CD4-positive, alpha-beta T cell (primary cell): ENCODE measurements at regions not wholly inside any gene's neighbourhood (a gene's known extent, or its start where the extent isn't known, plus 50 kb on each side); places are given as distances from the start of the nearest gene placed in this dataset.

Source experiments
- ATAC-seq: fragments of 200-7000 bp; cut with Tn5 transposase; one replicate; pipeline ENCODE4 v1.10.0; 2022; ENCODE audit warnings: mild to moderate bottlenecking; ENCODE audit not compliant: poor library complexity
- CTCF ChIA-PET: fragments of 350-600 bp; sonication (Branson Sonifier 250); formaldehyde crosslinking; loops from one replicate; lab custom pipeline; 2021; ENCODE audit warnings: antibody characterized with exemption, inconsistent platforms; lab: Charles Lee
- POLR2A ChIA-PET: fragments of 350-600 bp; sonication (Branson Sonifier 250); formaldehyde crosslinking; loops from one replicate; lab custom pipeline; 2021; ENCODE audit warnings: antibody characterized with exemption, inconsistent platforms; lab: Charles Lee
- DNase-seq, 14 experiments: peaks; one replicate each; pipeline ENCODE4 v3.0.0-alpha.2; 2013 to 2020; ENCODE audit warnings: mixed read lengths in 2 of 14
- H3K27ac ChIP-seq, 2 donors: one replicate each; pipeline versions ENCODE4 v1.5.1 to v1.7.0; 2013; ENCODE audit warnings: low read length in 2 of 2, low read depth in 1 of 2, mild to moderate bottlenecking in 1 of 2
- H3K27me3 ChIP-seq, 2 experiments: 1 replicate in 1 of 2; 2 replicates in 1 of 2; pipeline versions ENCODE4 v1.6.1 to v1.7.0; 2013; ENCODE audit warnings: low read length in 2 of 2, control low read depth in 1 of 2, mild to moderate bottlenecking in 1 of 2, moderate library complexity in 1 of 2; ENCODE audit not compliant: insufficient read depth in 2 of 2, control insufficient read depth in 1 of 2
- H3K36me3 ChIP-seq: one replicate; pipeline ENCODE4 v1.6.1; 2013; ENCODE audit warnings: low read length, control low read depth; ENCODE audit not compliant: insufficient read depth
- H3K4me1 ChIP-seq: one replicate; pipeline ENCODE4 v1.6.1; 2013; ENCODE audit warnings: low read length, control low read depth; ENCODE audit not compliant: insufficient read depth
- H3K4me3 ChIP-seq: one replicate; pipeline ENCODE4 v1.5.1; 2013; ENCODE audit warnings: mild to moderate bottlenecking, low read length, moderate library complexity
- H3K9me3 ChIP-seq, 2 experiments: 1 replicate in 1 of 2; 2 replicates in 1 of 2; pipeline versions ENCODE4 v1.6.1 to v1.7.0; 2013; ENCODE audit warnings: low read length in 2 of 2, mild to moderate bottlenecking in 2 of 2, control low read depth in 1 of 2, moderate library complexity in 1 of 2; ENCODE audit not compliant: control insufficient read depth in 1 of 2, insufficient read depth in 1 of 2
- H3K27ac Mint-ChIP-seq: one replicate; pipeline ENCODE4 v1.8.0; 2020; ENCODE audit warnings: mixed read lengths
- H3K27me3 Mint-ChIP-seq: one replicate; pipeline ENCODE4 v1.8.0; 2021; ENCODE audit warnings: mixed read lengths
- H3K36me3 Mint-ChIP-seq: one replicate; pipeline ENCODE4 v1.8.0; 2021; ENCODE audit warnings: low read depth, mixed read lengths
- H3K4me1 Mint-ChIP-seq: one replicate; pipeline ENCODE4 v1.8.0; 2021; ENCODE audit warnings: low read depth, mixed read lengths
- H3K4me3 Mint-ChIP-seq: one replicate; pipeline ENCODE4 v1.8.0; 2020; ENCODE audit warnings: mild to moderate bottlenecking, mixed read lengths
- H3K9me3 Mint-ChIP-seq: one replicate; pipeline ENCODE4 v1.8.0; 2020; ENCODE audit warnings: mixed read lengths
- CTCF ChIP-seq: fragments of 200-600 bp; IDR thresholded peaks from one replicate; pipeline ENCODE4 v1.8.0; 2022; ENCODE audit warnings: antibody characterized with exemption, mild to moderate bottlenecking
- intact Hi-C, 2 experiments: fragments of 100-400 bp; cut with DNase I in 1 of 2; cut with micrococcal nuclease in 1 of 2; formaldehyde crosslinking; loops; one replicate each; pipeline versions ENCODE4 v1.15.1 to v1.9.0; 2023 to 2025; cut with DNase I, micrococcal nuclease

GRCh38 chr15:93617443-93617842 is 528.4 kb upstream of the RGMA start:
- intact Hi-C loops = no loop called here
- H3K27ac Mint-ChIP-seq = no peak overlapping the region
- no peak for TF ChIP-seq CTCF
- DNase-seq (no peak), ATAC-seq (no peak)
- ChIA-PET POLR2A (no interaction called here), CTCF (interaction anchor here (0.5 kb wide), 1 partner anchor 20 kb away, joined by 3 read pairs; no protein-coding TSS in a partner anchor)
- H3K4me1 Mint-ChIP-seq = no peaks in the 10 kb centered on the region
- peaks cover 6% of the 10 kb centered on the region for H3K27me3 Mint-ChIP-seq
- H3K9me3 Mint-ChIP-seq = no peaks in the 10 kb centered on the region
- H3K27ac ChIP-seq = no peak overlapping the region
- peaks cover 7 to 8% of the 10 kb centered on the region in 2 experiments for H3K27me3 ChIP-seq
- H3K4me3 ChIP-seq = no peak overlapping the region
- H3K4me3 Mint-ChIP-seq = no peak overlapping the region
- H3K36me3 ChIP-seq = no peaks in the 10 kb centered on the region
- no peaks in the 10 kb centered on the region for H3K36me3 Mint-ChIP-seq
- H3K9me3 ChIP-seq = no peaks in the 10 kb centered on the region
- H3K4me1 ChIP-seq = no peaks in the 10 kb centered on the region

GRCh38 chr15:93614386-93615104 is 525.5 kb upstream of the RGMA start:
- Mint-ChIP-seq H3K27me3 (peaks cover 6% of the 10 kb centered on the region), H3K36me3 (no peaks in the 10 kb centered on the region), H3K4me3 (no peak overlapping the region), H3K27ac (no peak overlapping the region), H3K4me1 (no peaks in the 10 kb centered on the region), H3K9me3 (peaks cover 3% of the 10 kb centered on the region)
- ChIA-PET POLR2A (no interaction called here), CTCF (no interaction called here)
- H3K4me3 ChIP-seq = no peak overlapping the region
- peaks cover 7 to 8% of the 10 kb centered on the region in 2 experiments for H3K27me3 ChIP-seq
- intact Hi-C loops = no loop called here
- no peak for ATAC-seq
- no peak for DNase-seq
- no peaks in the 10 kb centered on the region for H3K36me3 ChIP-seq
- H3K4me1 ChIP-seq = no peaks in the 10 kb centered on the region
- H3K27ac ChIP-seq = no peak overlapping the region
- no peaks in the 10 kb centered on the region for H3K9me3 ChIP-seq
- no peak for TF ChIP-seq CTCF

DNA sequence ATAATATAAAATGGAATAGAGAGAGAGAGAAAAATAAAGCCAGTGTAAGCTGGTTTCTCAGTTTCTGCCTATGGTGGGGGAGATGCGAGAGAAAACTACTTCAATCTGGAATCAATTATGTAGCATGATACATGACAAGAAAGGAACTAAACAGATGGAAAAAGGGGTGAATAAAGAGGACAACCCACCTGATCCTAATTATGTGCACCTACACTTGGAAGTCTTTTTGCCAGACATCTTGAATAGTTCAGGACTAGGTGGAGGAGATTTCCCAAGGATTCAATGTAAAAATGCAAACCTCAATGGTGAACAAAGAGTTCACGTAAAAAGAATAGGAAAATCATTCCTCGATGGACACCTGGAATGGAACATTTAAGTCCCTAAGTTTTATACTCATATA is 524.4 kb upstream of the RGMA start:
- intact Hi-C loops = no loop called here
- H3K4me3 ChIP-seq = no peak overlapping the region
- H3K27me3 ChIP-seq = peaks cover 7 to 8% of the 10 kb centered on the region in 2 experiments
- ATAC-seq (no peak), DNase-seq (no peak)
- peaks cover 3% of the 10 kb centered on the region for H3K9me3 Mint-ChIP-seq
- no peak for TF ChIP-seq CTCF
- ChIA-PET POLR2A (no interaction called here), CTCF (no interaction called here)
- no peaks in the 10 kb centered on the region for H3K36me3 ChIP-seq
- no peaks in the 10 kb centered on the region for H3K4me1 ChIP-seq
- H3K27me3 Mint-ChIP-seq = peaks cover 6% of the 10 kb centered on the region
- no peaks in the 10 kb centered on the region for H3K4me1 Mint-ChIP-seq
- no peaks in the 10 kb centered on the region for H3K9me3 ChIP-seq
- H3K27ac Mint-ChIP-seq = no peak overlapping the region
- H3K27ac ChIP-seq = no peak overlapping the region
- no peak overlapping the region for H3K4me3 Mint-ChIP-seq
- no peaks in the 10 kb centered on the region for H3K36me3 Mint-ChIP-seq
